Panc1 (cell line): ENCODE measurements at regions not wholly inside any gene's neighbourhood (a gene's known extent, or its start where the extent isn't known, plus 50 kb on each side); places are given as distances from the start of the nearest gene placed in this dataset.

Experiments used
- ATAC-seq: fragments of 200-7000 bp; cut with Tn5 transposase; 2 replicates; pipeline ENCODE4 v1.9.1; 2020; ENCODE audit warnings: mild to moderate bottlenecking, moderate library complexity
- BruUV-seq: library from RNA; stranded (reverse); fragments of 400-500 nt; replicated peaks from 2 replicates; lab custom pipeline; 2021; lab: Mats Ljungman, UMichigan
- CTCF ChIA-PET: fragments of 300-600 bp; sonication (Branson Sonifier 250); formaldehyde crosslinking; loops from one replicate; lab custom pipeline; 2022; ENCODE audit warnings: antibody characterized with exemption; lab: Charles Lee
- POLR2A ChIA-PET: fragments of 300-600 bp; sonication (Branson Sonifier 250); formaldehyde crosslinking; loops from one replicate; lab custom pipeline; 2022; ENCODE audit warnings: antibody characterized with exemption; lab: Charles Lee
- DNase-seq: peaks from one replicate; pipeline ENCODE4 v3.0.0-alpha.2; 2010; ENCODE audit warnings: low read depth, low spot score
- H3K27ac ChIP-seq: 2 replicates; pipeline ENCODE4 v1.5.1; 2011; ENCODE audit warnings: mild to moderate bottlenecking, low read length, inconsistent platforms
- H3K27me3 ChIP-seq: fragments of 200-500 bp; sonication (Bioruptor generic); 2 replicates; pipeline ENCODE4 v1.6.0; 2014; ENCODE audit warnings: low read length, inconsistent platforms; ENCODE audit not compliant: control insufficient read depth, insufficient read depth
- H3K36me3 ChIP-seq: fragments of 200-500 bp; sonication (Bioruptor generic); 2 replicates; pipeline ENCODE4 v1.5.1; 2014; ENCODE audit warnings: inconsistent platforms, mild to moderate bottlenecking, low read length, moderate library complexity; ENCODE audit not compliant: control insufficient read depth, insufficient read depth
- H3K4me1 ChIP-seq: 2 replicates; pipeline ENCODE4 v1.5.1; 2011; ENCODE audit warnings: inconsistent platforms, mild to moderate bottlenecking, low read length, moderate library complexity; ENCODE audit not compliant: control insufficient read depth, insufficient read depth
- H3K4me3 ChIP-seq, 2 experiments: 2 replicates each; pipeline ENCODE4 v1.5.1; 2011 to 2012; ENCODE audit warnings: low read depth in 2 of 2, low read length in 2 of 2, mild to moderate bottlenecking in 2 of 2, inconsistent platforms in 1 of 2, moderate library complexity in 1 of 2
- H3K9me3 ChIP-seq: fragments of 200-500 bp; sonication (Bioruptor generic); 2 replicates; pipeline ENCODE4 v1.5.1; 2014; ENCODE audit warnings: low read depth, mild to moderate bottlenecking, inconsistent platforms, low read length, moderate library complexity; ENCODE audit not compliant: control insufficient read depth, insufficient read depth
- POLR2AphosphoS5 ChIP-seq: IDR thresholded peaks from 2 replicates; pipeline ENCODE4 v1.6.1; 2012; ENCODE audit warnings: mild to moderate bottlenecking, low read depth, low read length, moderate library complexity
- REST ChIP-seq, 2 experiments: IDR thresholded peaks; 2 replicates each; pipeline ENCODE4 v1.6.1; 2011 to 2012; ENCODE audit warnings: low read depth in 2 of 2, control low read depth in 1 of 2, low read length in 1 of 2, mild to moderate bottlenecking in 1 of 2, moderate library complexity in 1 of 2; ENCODE audit not compliant: insufficient read depth in 1 of 2
- SIN3A ChIP-seq: IDR thresholded peaks from 2 replicates; pipeline ENCODE4 v1.6.1; 2012; ENCODE audit warnings: low read depth, mild to moderate bottlenecking, low read length, moderate library complexity, borderline replicate concordance; ENCODE audit not compliant: insufficient read depth
- TCF7L2 ChIP-seq: IDR thresholded peaks from 2 replicates; pipeline ENCODE4 v1.6.1; 2011; ENCODE audit warnings: mild to moderate bottlenecking, low read depth, low read length, inconsistent platforms
- in situ Hi-C: cut with HindIII; loops from 2 replicates; pipeline ENCODE4 v1.10.0; 2016; ENCODE audit warnings: low sequenced_read_pairs, low pct_unique_long_range_greater_than_20kb
- intact Hi-C: fragments of 100-400 bp; cut with micrococcal nuclease; formaldehyde crosslinking; loops from one replicate; pipeline ENCODE4 v1.10.0; 2022; ENCODE audit not compliant: unreplicated experiment
- TF ChIP-seq, protein P1 (sequence below): fragments of 450-650 bp; IDR thresholded peaks from 2 replicates; pipeline ENCODE4 v1.5.1; 2017; ENCODE audit warnings: mild to moderate bottlenecking

- Histone ChIP-seq H3K36me3 (no peaks in the 10 kb centered on the region), H3K9me3 (no peaks in the 10 kb centered on the region), H3K27ac (no peak overlapping the region), H3K4me1 (no peaks in the 10 kb centered on the region), H3K27me3 (no peaks in the 10 kb centered on the region), H3K4me3 (no peak overlapping the region)
- POLR2A ChIA-PET = no interaction called here
- in situ Hi-C loops = no loop called here
- TF ChIP-seq SIN3A = no peak
- TF ChIP-seq, protein P1, sequence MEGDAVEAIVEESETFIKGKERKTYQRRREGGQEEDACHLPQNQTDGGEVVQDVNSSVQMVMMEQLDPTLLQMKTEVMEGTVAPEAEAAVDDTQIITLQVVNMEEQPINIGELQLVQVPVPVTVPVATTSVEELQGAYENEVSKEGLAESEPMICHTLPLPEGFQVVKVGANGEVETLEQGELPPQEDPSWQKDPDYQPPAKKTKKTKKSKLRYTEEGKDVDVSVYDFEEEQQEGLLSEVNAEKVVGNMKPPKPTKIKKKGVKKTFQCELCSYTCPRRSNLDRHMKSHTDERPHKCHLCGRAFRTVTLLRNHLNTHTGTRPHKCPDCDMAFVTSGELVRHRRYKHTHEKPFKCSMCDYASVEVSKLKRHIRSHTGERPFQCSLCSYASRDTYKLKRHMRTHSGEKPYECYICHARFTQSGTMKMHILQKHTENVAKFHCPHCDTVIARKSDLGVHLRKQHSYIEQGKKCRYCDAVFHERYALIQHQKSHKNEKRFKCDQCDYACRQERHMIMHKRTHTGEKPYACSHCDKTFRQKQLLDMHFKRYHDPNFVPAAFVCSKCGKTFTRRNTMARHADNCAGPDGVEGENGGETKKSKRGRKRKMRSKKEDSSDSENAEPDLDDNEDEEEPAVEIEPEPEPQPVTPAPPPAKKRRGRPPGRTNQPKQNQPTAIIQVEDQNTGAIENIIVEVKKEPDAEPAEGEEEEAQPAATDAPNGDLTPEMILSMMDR = no peak
- TF ChIP-seq TCF7L2 = no peak
- TF ChIP-seq REST (IDR thresholded peaks at IDR 0.05; ENCODE audit: insufficient read depth in 1 of 2, low read depth in 2 of 2, low read length in 1 of 2) = no peak
- TF ChIP-seq POLR2AphosphoS5 = no peak
- no TSS peak for BruUV-seq
- intact Hi-C loops = no loop called here
- CTCF ChIA-PET = no interaction called here
- DNase-seq (no peak), ATAC-seq (no peak)
Measured at GRCh38 chr18:37900326-37900725, 334.7 kb upstream of the CELF4 start.

DNA sequence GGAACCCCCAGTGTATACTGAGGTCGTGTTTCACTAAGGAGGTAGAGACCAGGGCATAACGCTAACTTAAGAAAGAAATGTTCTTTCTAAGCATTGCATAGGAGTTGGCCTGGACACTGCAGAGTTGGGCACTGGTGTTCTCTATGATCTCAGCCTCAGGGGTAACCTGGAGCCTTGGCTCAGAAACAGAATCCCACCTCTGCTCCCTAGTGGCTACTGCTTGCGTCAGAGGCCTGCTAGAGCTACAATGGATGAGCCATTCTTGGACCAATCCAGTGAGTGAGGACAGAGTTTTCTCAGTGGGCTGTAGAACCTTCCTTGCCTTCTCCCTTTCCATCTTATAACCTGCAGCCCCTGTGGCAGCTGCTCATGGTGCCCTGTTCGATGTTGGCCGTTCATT, 324.4 kb upstream of the CELF4 start:
- DNase-seq = no peak
- H3K36me3 ChIP-seq = no peaks in the 10 kb centered on the region
- in situ Hi-C loops = no loop called here
- no TSS peak for BruUV-seq
- no peaks in the 10 kb centered on the region for H3K4me1 ChIP-seq
- ChIA-PET POLR2A (no interaction called here), CTCF (no interaction called here)
- H3K9me3 ChIP-seq = no peaks in the 10 kb centered on the region
- no peak overlapping the region for H3K27ac ChIP-seq
- ATAC-seq = no peak
- no peak overlapping the region for H3K4me3 ChIP-seq
- TF ChIP-seq REST (IDR thresholded peaks at IDR 0.05; ENCODE audit: insufficient read depth in 1 of 2, low read depth in 2 of 2, low read length in 1 of 2) (no peak), SIN3A (no peak), POLR2AphosphoS5 (no peak), TCF7L2 (no peak)
- TF ChIP-seq, protein P1 = no peak
- intact Hi-C loops = no loop called here
- no peaks in the 10 kb centered on the region for H3K27me3 ChIP-seq
